AG09309 (cell line): ENCODE measurements at regions not wholly inside any gene's neighbourhood (a gene's known extent, or its start where the extent isn't known, plus 50 kb on each side); places are given as distances from the start of the nearest gene placed in this dataset.

Experiments
- DNase-seq: peaks from one replicate; pipeline ENCODE4 v3.0.0-alpha.2; 2010; ENCODE audit warnings: low read depth
- H3K4me3 ChIP-seq: 2 replicates; pipeline ENCODE4 v1.5.1; 2011; ENCODE audit warnings: mild to moderate bottlenecking, low read depth, low read length, moderate library complexity; ENCODE audit not compliant: control insufficient read depth
- CTCF ChIP-seq: IDR thresholded peaks from 2 replicates; pipeline ENCODE4 v1.5.1; 2011; ENCODE audit warnings: mild to moderate bottlenecking, low read depth, low read length, inconsistent platforms; ENCODE audit not compliant: insufficient read depth, control insufficient read depth; ENCODE audit errors: missing control alignments

- no peak for TF ChIP-seq CTCF
- no peak overlapping the region for H3K4me3 ChIP-seq
- DNase-seq: no peak
Observed at GRCh38 chr3:6785726-6786125, 75.2 kb upstream of the GRM7 start.

- peak; percentile 8 for TF ChIP-seq CTCF
- H3K4me3 ChIP-seq: no peak overlapping the region
- DNase-seq: no peak
Observed at GRCh38 chr3:6791161-6791560, 69.8 kb upstream of the GRM7 start.

- DNase-seq: no peak
- no peak overlapping the region for H3K4me3 ChIP-seq
- peak; percentile 63 for TF ChIP-seq CTCF
Observed at GRCh38 chr3:6799264-6799915, 61.5 kb upstream of the GRM7 start.

- no peak for TF ChIP-seq CTCF
- H3K4me3 ChIP-seq: no peak overlapping the region
- no peak for DNase-seq
Observed at GRCh38 chr3:6803619-6804018, 57.3 kb upstream of the GRM7 start.

- no peak for DNase-seq
- no peak for TF ChIP-seq CTCF
Observed at GRCh38 chr3:6805236-6805635, 55.7 kb upstream of the GRM7 start.

GRCh38 chr3:6806991-6807390, 53.9 kb upstream of the GRM7 start:
- no peak overlapping the region for H3K4me3 ChIP-seq
- no peak for TF ChIP-seq CTCF
- DNase-seq: no peak

More at GRCh38 chr3:6805236-6805635, 55.7 kb upstream of the GRM7 start:
- no peak overlapping the region for H3K4me3 ChIP-seq

- DNase-seq: no peak
- TF ChIP-seq CTCF: no peak
- no peak overlapping the region for H3K4me3 ChIP-seq
Observed at GRCh38 chr3:6807967-6808588, 52.8 kb upstream of the GRM7 start.
